HEK293T (cell line): ENCODE measurements at regions not wholly inside any gene's neighbourhood (a gene's known extent, or its start where the extent isn't known, plus 50 kb on each side); places are given as distances from the start of the nearest gene placed in this dataset.
A peak's percentile ranks its signal among the peaks of the same experiment; 100 is the strongest.

ENCODE experiments used
- CTCF ChIA-PET: fragments of 350-600 bp; formaldehyde crosslinking; extraction: SDS; loops from one replicate; lab custom pipeline; 2021; ENCODE audit warnings: antibody characterized with exemption, inconsistent platforms; lab: Yijun Ruan, JAX
- POLR2A ChIA-PET: fragments of 350-600 bp; formaldehyde crosslinking; extraction: SDS; loops from one replicate; lab custom pipeline; 2020; ENCODE audit warnings: antibody characterized with exemption, inconsistent platforms; lab: Yijun Ruan, JAX
- DNase-seq: peaks from one replicate; pipeline ENCODE4 v3.0.0; 2012; ENCODE audit warnings: mixed read lengths; ENCODE audit errors: extremely low spot score
- ARNT ChIP-seq: fragments of 450-650 bp; IDR thresholded peaks from 2 replicates; pipeline ENCODE4 v1.6.1; 2017; ENCODE audit warnings: mild to moderate bottlenecking
- BHLHE40 ChIP-seq: fragments of 450-650 bp; IDR thresholded peaks from 2 replicates; pipeline ENCODE4 v1.6.1; 2016; ENCODE audit warnings: mild to moderate bottlenecking, moderate library complexity, borderline replicate concordance
- CTBP1 ChIP-seq: fragments of 450-650 bp; IDR thresholded peaks from 2 replicates; pipeline ENCODE4 v1.6.1; 2016; ENCODE audit warnings: borderline replicate concordance
- ELF4 ChIP-seq: fragments of 450-650 bp; IDR thresholded peaks from 2 replicates; pipeline ENCODE4 v1.6.1; 2017; ENCODE audit warnings: antibody characterized with exemption
- FOXA1 ChIP-seq: fragments of 450-650 bp; IDR thresholded peaks from 2 replicates; pipeline ENCODE4 v1.6.1; 2016; ENCODE audit warnings: mild to moderate bottlenecking
- FOXK2 ChIP-seq: fragments of 450-650 bp; IDR thresholded peaks from 2 replicates; pipeline ENCODE4 v1.6.1; 2016; ENCODE audit warnings: mild to moderate bottlenecking
- FOXM1 ChIP-seq: fragments of 450-650 bp; IDR thresholded peaks from 2 replicates; pipeline ENCODE4 v1.6.1; 2017; ENCODE audit warnings: mild to moderate bottlenecking, borderline replicate concordance
- HDGF ChIP-seq: fragments of 450-650 bp; IDR thresholded peaks from 2 replicates; pipeline ENCODE4 v1.6.1; 2017; ENCODE audit warnings: antibody characterized with exemption, borderline replicate concordance
- L3MBTL2 ChIP-seq: fragments of 450-650 bp; conservative IDR thresholded peaks from 2 replicates; pipeline ENCODE4 v1.6.1; 2016; ENCODE audit warnings: mild to moderate bottlenecking
- LEF1 ChIP-seq: fragments of 450-650 bp; IDR thresholded peaks from 2 replicates; pipeline ENCODE4 v1.6.1; 2017; ENCODE audit warnings: mild to moderate bottlenecking, borderline replicate concordance
- NFRKB ChIP-seq: fragments of 450-650 bp; IDR thresholded peaks from 2 replicates; pipeline ENCODE4 v1.6.1; 2016; ENCODE audit warnings: mild to moderate bottlenecking, moderate library complexity
- PKNOX1 ChIP-seq: fragments of 450-650 bp; IDR thresholded peaks from 2 replicates; pipeline ENCODE4 v1.6.1; 2016
- SP1 ChIP-seq: fragments of 450-650 bp; IDR thresholded peaks from 2 replicates; pipeline ENCODE4 v1.6.1; 2017
- SUZ12 ChIP-seq: fragments of 450-650 bp; IDR thresholded peaks from 2 replicates; pipeline ENCODE4 v1.6.1; 2016; ENCODE audit warnings: mild to moderate bottlenecking
- TARDBP ChIP-seq: fragments of 450-650 bp; IDR thresholded peaks from 2 replicates; pipeline ENCODE4 v1.6.1; 2016
- ZNF384 ChIP-seq: fragments of 450-650 bp; IDR thresholded peaks from 2 replicates; pipeline ENCODE4 v1.6.1; 2016

- POLR2A ChIA-PET: interaction anchor here (1.0 kb wide), 1 partner anchor 413 kb away, joined by 4 read pairs; the partner anchor contains the start of gene TRIB2
- TF ChIP-seq LEF1: no peak
- TF ChIP-seq TARDBP: no peak
- no peak for TF ChIP-seq SUZ12
- CTCF ChIA-PET: no interaction called here
- DNase-seq: peak; percentile 19
Observed at GRCh38 chr2:12303181-12304030, 413.3 kb upstream of the TRIB2 start.

- POLR2A ChIA-PET: interaction anchor here (0.8 kb wide), 1 partner anchor 13 kb away, joined by 3 read pairs; no protein-coding TSS in a partner anchor
- CTCF ChIA-PET: interaction anchor here (0.6 kb wide), 1 partner anchor 24 kb away, joined by 3 read pairs; no protein-coding TSS in a partner anchor
- no peak for DNase-seq
- TF ChIP-seq TARDBP: no peak
- TF ChIP-seq PKNOX1: 0 out of 2 replicates have a peak, but pooled peaks have one; percentile 17
Observed at GRCh38 chr2:12304564-12305171, 412.1 kb upstream of the TRIB2 start.

- TF ChIP-seq FOXA1: no peak
- no peak for TF ChIP-seq FOXM1
- TF ChIP-seq ZNF384: no peak
- TF ChIP-seq LEF1: no peak
- no peak for TF ChIP-seq ELF4
- TF ChIP-seq CTBP1: no peak
- TF ChIP-seq PKNOX1: no peak
- TF ChIP-seq HDGF: no peak
- no peak for TF ChIP-seq FOXK2
- ChIA-PET POLR2A (no interaction called here), CTCF (no interaction called here)
- no peak for DNase-seq
Observed at GRCh38 chr2:12305931-12306330, 410.8 kb upstream of the TRIB2 start.

- ChIA-PET CTCF (no interaction called here), POLR2A (no interaction called here)
- DNase-seq: no peak
- TF ChIP-seq SP1 (no peak), FOXA1 (no peak), ARNT (no peak), FOXM1 (no peak), NFRKB (no peak), ELF4 (no peak), L3MBTL2 (no peak), ZNF384 (no peak), FOXK2 (no peak), PKNOX1 (no peak), BHLHE40 (no peak), CTBP1 (no peak), TARDBP (no peak), SUZ12 (no peak), HDGF (no peak), LEF1 (no peak)
Observed at GRCh38 chr2:12310399-12310798, 406.3 kb upstream of the TRIB2 start.

- DNase-seq: no peak
- CTCF ChIA-PET: no interaction called here
- TF ChIP-seq LEF1 (no peak), FOXK2 (no peak), ARNT (no peak), FOXM1 (no peak), NFRKB (no peak), CTBP1 (no peak), PKNOX1 (no peak), ZNF384 (no peak), FOXA1 (no peak), L3MBTL2 (no peak), TARDBP (no peak), HDGF (no peak), BHLHE40 (no peak), SUZ12 (no peak)
- POLR2A ChIA-PET: interaction anchor here (0.6 to 1.0 kb wide), 2 partner anchors 43 to 403 kb away, joined by 3 to 4 read pairs; partner anchors contain the start of gene TRIB2
Observed at GRCh38 chr2:12313445-12314126, 403.1 kb upstream of the TRIB2 start.
